NCI-H1417 treated with DMSO at 0.1 percent for 48 hours (cell line): ENCODE measurements at regions not wholly inside any gene's neighbourhood (a gene's known extent, or its start where the extent isn't known, plus 50 kb on each side); places are given as distances from the start of the nearest gene placed in this dataset.
"Not testable (repeated sequence)": the region's sequence is repeated elsewhere in the genome, so short reads cannot be mapped to it uniquely, and the experiment has no call there.

Experiments used
- DNase-seq: peaks from one replicate; lab custom pipeline; 2025; lab: John Stamatoyannopoulos, UW

DNA sequence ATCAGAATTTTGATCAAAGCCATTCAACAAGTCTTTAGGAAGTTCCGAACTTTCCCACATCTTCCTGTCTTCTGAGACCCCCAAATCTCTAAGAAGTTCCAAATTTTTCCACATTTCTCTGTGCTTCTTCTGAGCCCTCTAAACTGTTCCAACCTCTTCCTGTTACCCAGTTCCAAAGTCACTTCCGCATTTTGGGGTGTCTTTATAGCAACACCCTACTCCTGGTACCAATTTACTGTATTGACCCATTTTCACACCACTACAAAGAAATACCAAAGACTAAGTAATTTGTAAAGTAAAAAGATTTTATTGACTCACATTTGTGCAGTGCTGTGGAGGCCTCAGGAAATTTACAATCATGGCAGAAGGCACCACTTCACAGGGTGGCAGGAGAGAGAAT lies 385.8 kb upstream of the GHITM start:
- no peak for DNase-seq

DNA sequence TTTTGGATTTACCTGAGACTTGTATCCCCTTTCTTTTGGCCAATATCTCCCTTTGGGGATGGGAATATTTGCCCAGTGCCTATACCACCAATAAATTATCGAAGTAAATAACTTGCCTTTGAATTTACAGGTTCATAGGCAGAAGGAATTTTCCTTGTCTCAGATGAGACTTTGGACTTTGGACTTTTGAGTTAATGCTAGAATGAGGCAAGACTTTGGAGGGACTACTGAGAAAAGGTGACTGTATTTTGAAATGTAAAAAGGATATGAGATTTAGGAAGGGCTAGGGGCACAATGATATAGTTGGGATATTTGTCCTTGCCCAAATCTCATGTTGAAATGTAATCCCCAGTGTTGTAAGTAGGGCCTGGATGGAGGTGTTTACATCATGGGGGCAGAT lies 384.5 kb upstream of the GHITM start:
- DNase-seq: no peak

DNA sequence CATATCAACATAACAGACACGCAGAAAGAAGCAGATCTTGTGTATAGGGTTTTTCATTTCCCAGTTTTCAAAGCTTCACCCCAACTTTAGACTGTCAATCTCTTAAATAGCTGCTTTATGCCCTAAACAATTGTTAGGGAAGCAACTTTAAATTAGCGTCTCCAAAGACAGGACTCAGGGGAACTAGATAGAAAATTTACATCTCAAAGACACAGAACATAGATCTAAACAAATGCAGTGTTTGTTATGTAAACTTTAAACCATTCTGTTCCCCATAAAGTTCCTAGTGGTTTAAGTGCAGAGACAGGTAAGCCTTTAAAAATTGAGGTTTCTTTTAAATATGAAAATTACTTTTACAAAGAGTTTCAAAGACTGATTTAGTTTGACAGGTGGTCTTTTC lies 379.2 kb upstream of the GHITM start:
- no peak for DNase-seq

DNA sequence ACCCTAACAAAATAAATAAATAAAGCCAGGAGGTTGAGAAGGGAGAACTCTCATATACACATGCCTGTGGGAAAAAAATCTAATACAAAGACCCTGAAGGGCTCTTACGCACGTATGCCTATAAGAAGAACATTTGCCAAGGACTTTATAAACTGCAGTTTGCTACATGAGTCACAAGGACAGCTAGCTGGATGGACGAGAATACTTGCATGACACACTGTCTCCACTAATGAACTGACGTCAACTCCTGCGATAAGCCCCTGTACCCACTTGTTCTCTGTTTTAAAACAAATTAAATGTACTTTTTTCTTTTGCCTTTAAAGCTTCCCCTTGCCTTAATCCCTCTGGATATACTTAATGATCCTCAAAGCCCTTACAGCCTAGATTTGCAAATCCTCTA lies 374.6 kb upstream of the GHITM start:
- no peak for DNase-seq

DNA sequence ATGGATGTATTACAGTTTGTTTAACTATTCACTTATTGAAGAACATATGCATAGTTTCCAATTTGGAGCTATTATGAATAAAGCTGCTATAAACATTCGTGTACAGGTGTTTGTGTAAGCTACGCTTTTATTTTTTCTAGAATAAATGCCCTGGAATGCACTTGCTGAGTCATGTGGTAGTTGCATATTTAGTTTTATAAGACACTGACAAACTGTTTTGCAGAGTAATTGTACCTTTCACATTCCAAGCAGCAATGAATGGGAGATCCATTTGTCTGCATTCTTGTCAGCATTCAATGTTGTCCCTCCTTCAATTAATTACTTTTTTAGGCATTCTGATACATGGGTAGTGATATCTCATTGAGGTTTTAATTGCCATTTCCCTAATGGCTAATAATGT lies 373.6 kb upstream of the GHITM start:
- no peak for DNase-seq

DNA sequence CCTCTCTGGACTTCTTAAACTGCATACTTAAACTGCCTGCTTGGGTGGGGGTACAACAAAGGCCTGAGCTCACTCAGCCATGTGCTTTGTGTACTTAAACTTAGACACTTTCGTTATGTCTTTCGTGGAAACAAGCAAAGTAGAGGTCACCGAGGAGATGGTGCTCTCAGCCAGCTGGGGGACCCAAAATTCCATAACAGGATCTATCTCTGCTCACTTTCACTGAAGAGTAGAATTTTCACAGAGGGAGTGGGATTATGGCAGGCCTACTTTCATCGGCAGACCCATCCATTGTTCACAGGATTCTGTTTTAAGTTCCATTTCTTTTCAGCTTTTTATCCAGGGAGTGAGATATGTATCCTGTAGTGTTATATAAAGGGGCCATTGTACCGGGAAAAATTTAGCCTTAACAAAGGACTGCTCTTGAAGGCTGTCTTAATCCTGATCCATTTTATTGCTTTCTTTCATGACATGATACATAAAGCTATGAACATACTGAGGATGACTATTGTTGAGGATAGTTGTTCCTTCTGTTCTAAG lies 370.0 kb upstream of the GHITM start:
- DNase-seq: no peak

DNA sequence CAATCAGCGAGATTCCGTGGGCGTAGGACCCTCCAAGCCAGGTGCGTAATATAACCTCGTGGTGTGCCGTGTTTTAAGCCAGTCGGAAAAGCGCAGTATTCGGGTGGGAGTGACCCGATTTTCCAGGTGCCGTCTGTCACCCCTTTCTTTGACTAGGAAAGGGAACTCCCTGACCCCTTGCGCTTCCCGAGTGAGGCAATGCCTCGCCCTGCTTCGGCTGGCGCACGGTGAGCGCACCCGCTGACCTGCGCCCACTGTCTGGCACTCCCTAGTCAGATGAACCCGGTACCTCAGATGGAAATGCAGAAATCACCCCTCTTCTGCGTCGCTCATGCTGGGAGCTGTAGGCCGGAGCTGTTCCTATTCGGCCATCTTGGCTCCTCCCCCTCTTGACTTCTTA lies 352.6 kb upstream of the GHITM start:
- not testable (repeated sequence) for DNase-seq

DNA sequence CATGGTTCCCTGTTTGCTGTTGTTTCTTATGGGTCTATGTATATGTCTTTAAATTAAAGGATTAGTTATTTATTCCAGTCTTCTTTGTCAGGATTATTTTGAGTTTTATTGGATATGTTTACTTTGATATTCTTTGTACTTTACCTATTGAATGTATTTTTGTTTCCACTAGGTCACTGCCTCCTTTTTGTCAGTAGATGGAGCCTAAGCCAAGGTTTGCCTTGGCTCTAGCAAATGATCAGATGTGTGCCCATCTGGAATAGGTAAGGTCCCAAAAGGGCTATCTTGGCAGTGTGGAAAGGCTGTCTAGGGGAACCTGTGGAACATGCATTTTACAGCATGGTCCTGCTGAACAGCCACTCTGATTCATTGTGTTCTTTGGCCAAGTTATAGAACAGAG lies 337.3 kb upstream of the GHITM start:
- no peak for DNase-seq

DNA sequence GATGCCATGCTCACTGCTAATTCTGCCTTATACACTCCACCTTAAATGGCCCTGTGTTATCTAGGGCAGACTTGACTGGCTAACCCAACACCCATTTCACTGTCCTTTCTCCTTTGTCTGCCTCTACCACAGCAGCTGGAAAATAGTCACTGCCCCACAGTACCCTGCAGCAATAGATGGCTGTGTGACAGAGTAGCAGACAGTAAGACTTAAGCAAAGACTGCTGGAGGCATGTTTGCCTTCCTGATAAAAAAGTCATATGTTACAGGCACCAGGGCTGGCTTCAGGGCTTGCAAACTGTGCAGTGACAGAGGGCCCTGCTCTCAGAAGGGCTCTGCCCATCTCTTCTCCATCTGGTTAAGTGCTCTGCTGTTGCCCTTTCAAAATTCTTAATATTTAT lies 332.6 kb upstream of the GHITM start:
- no peak for DNase-seq

DNA sequence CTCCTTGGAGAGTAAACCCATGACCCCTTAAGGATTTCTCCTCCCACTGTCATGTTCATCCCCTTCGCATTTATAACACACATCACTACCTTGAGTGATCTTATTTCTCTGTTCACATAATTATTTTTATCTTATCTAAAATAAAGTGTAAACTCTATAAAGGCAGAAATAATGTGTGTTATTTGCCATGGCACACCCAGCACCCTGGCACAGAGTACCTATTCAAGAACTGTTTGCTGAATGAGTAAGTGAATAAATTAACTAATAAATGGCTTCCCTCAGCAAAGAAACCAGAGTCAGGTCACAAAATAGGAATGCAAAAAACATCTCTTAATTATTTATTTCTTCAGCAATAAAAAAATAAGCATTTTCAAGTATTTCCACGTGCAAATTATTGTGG lies 330.3 kb upstream of the GHITM start:
- DNase-seq: no peak

DNA sequence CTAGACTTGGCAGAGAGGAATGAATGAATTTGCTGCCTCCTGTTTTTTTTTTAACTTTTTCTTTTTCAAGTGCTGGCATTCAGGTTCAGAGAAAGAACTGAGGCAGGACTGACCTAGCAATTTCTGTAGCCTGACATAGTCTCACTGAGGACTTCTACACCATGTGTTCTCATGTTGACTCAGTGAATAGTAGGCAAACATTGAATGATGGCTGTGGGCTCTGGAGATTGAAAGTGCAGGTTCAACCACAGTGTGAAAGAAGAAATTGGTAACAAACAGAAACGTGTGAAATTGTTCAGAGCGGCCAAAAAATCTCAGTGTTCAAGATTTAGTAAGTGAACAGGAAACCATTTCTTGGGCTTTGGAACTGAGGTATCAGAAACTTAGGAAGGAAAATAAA lies 322.4 kb upstream of the GHITM start:
- no peak for DNase-seq

DNA sequence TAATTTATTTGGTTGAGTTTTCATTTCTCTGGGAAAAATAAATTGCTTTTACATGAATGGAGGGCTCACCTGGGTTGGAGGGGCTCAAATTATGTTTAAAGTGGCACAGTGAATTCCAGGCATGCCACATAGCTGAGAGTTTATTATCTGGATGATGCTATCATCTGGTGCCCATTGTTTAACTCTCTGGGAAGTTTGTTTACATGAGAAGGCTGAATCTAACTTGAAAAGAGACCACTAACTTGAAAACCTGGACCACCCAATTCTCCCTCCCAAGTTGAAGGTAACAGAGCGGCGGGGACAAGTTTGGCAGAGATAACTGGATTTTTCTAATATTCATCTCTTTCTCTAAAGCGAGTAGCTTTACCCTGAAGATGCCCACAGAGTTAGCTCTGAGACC lies 321.5 kb upstream of the GHITM start:
- no peak for DNase-seq

DNA sequence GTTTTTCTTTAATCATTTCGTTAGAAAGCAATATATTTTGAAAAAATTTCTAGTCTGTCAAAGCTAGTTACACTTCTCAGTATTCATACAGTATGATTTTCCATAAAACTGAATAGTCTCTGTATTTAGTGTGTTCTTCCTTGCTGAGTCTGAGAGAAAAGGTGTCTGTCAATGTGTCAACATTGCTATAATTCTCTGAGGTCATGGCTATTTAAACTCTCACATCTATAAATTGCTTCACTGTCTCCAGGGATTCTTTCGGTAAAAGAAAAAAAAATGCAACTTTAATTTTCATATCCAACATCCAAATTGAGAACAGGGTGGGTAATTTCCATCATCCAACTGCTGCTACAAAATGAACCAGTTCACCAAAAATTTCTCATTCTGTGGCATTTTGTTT lies 319.7 kb upstream of the GHITM start:
- DNase-seq: no peak

DNA sequence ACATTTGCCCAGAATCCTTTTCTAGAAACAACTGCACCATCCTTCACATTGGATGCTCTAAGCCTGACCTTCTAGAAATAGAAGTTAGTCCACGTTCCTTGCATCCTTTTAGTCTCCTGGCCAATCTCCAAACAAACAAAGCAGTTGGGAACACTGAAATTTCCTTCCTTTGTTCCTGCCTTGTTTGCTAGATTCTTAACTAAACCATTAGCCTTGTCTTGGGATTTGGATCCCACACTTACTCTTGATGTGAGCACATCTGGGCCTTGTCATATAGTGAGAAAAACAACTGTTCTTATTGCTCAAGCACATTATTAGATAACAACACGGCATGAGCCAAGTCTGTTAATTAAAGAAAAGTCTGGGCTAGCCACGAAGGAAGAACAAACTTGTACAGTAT lies 319.3 kb upstream of the GHITM start:
- DNase-seq: no peak

DNA sequence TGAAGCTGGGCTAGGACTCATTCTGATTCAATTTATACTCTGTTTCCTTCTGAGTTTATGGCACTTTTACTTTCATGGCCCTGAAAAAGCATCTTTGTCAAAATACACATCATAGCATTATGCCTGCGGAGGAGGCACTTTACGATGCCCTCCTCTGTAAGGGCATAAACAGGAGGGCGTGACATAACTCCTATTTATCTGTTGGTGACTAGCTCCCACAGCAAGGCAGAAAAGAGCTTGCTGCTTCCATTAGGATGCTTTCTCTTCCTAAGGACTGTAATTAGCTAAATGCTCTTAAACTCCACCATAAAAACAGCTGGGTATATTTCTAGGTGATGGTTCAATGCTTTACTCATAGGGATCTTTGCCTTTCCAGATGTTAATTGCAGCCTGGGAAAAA lies 315.2 kb upstream of the GHITM start:
- DNase-seq: no peak

DNA sequence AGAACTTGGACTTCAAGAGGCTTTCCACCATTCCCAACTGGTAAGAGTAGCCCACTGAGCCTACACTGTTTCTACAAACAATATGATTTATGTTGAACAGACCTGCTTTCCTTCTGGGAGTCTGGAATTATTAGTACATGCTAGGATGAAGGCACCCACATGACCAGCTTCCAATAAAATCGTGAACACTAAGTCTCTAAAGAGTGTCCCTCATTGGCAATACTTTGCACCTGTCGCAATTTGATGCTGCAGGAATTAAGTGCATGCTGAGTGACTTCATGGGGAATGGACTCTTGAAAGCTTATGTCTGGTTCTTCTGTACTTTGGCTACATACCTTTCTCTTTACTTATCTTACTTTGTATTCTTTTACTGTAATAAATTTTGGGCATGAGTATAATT lies 305.2 kb upstream of the GHITM start:
- no peak for DNase-seq

DNA sequence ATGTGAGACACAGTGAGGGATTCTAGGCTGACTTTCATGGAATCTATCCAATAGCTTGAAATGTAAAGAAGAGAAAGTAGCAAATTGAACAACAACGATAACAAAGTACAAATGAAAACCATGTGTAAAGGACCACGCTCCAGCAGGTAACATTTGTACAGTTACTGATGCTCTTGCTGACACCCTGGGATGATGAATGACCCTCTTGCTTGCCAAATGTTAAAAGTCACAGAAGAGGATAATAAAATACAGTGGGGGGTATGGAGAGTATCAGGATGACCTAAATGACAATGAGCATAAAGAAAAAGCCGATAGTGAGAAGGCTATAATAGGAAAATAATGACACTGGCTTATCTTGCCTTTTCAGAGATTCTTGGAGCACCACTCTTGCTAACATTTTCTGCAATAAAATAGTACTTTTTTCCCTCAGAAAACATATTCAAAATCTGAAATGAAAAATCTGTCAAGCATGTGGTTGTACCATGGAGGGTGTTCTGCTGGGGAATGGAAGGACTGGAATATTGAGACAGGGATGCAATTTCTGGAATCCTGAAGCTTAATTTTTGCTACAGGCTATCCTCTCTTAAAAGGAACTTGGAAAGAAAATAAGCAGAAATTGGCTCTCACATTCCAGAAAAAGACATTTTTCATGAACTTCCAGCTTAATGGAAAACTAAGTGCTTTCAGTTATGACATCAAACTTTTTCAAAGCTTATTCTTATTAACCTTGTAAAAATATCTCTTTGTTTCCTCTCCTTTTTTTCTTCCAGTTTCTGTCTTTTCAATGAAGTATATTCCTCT lies 303.2 kb upstream of the GHITM start:
- no peak for DNase-seq

DNA sequence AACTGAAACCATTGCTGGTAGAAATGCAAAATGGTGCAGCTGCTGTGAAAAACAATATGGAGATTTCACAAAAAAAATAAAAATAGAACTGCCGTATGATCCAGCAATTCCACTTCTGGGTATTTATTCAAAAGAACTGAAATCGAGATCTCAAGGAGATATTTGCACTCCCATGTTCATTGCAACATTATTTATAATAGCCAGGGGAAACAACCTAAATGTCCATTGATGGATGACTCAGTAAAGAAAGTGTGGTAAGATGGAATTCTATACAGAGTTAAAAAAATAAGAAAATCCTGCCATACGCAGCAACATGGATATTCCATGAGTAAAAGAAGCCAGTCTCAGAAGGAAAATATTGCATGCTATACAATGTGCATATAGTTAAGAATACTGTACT lies 290.6 kb upstream of the GHITM start:
- no peak for DNase-seq

DNA sequence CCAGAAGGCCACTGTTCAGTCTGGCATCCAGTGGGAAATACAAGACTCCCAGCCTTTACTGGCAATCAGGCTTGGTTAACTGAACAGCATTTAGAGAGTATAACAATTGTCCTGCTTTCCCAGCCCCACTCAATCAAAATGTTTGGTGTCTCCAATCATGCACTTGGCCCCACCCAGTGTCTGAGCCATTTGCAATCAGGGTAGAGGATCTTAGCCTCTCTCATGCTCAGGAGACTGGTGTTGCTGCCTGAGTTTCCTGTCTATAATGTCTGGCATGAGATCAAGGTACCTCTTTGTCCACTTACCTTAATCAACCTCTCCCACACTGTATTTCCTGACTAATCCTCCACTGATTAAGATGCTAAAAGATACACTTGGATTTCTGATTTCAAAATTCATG lies 290.2 kb upstream of the GHITM start:
- no peak for DNase-seq

DNA sequence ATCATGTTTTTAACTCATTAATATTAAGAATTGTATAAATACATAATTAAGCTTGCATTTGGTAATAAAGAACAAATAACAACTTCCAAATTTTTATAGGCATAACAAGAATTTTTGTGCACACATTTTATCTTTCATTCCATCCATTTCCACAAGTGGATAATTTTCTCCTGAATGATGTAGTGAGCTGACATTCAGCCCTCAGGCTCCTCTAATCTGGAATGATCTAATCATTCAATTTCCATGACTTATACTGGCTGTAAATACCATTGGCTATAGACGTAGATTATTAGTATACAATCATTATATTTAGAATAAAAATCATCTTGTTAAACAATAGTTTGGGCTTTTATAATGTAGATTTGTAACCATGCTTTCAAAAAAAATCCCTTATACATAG lies 287.2 kb upstream of the GHITM start:
- no peak for DNase-seq

DNA sequence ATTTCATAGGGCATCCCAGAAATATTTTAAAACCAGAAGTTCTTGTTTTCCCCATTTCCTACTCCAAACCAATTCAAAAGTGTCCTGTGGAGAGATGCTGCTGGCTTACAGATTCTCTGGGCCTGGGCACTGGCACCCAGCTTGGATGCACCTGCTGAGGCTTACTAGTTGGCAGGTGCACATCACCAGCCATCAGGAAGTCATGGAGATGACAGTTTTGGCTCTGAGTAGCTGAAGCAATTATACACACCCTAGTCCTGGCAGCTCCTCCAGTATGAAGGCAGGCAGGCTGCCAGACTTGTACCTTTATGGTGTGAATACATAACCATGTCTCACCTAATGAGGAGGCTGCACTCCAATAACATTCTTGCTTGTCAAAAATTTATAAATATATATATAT lies 276.6 kb upstream of the GHITM start:
- no peak for DNase-seq

DNA sequence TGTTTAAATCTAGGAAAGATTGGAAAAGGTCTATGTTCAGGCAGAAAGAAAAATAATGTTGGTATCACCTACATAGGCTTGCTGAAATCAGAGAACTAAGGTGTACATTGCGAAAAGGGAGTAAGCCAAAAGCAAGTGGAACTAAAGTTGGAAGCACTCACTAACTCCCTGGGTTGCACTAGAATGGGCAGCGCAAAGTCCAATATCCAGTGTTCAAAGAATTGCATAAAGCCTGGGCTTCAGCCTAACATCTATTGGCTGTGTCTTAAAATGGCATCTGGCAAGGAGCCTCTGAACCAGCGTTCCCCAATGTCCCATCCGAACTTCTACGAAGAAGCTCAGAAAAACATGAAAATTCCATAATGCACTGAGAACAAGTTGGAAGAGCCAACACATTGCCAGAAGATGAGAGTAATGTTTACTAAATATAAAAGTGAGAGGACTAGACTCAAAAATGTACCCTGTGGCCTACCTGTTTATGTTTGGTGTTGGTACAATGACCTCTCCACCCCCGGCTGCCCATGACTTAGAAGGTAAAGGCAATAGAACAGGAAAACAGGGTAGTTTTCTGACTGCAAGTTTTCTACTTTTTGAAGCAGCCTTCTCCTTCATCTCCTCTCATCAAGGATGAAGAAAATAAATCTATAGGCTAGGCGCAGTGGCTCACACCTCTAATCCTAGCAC lies 275.9 kb upstream of the GHITM start:
- DNase-seq: no peak

DNA sequence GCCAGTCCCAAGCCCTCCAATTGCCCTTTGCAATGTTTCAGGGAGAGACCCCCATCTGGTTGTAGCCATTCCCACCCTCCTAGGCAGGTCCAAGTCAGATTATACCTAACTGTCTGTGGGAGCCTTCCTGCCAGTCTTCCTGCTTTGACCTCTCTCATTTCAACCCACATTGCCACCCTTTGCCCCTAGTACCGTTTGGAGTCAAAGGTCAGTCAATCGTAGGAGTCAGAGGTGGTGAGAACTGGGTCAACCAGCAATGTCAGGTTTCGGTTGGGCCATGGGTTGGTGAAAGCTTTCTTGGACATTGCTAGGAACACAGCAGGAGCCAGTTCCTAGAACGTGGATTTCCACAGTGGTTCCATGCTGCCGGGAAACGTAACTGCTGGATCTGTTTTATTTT lies 269.4 kb upstream of the GHITM start:
- DNase-seq: no peak
